GM21390 (cell line): ENCODE measurements at regions not wholly inside any gene's neighbourhood (a gene's known extent, or its start where the extent isn't known, plus 50 kb on each side); places are given as distances from the start of the nearest gene placed in this dataset.

Source experiments
- ATAC-seq: cut with Tn5 transposase; IDR thresholded peaks from one replicate; pipeline ENCODE4 v1.9.1; 2021; ENCODE audit not compliant: unreplicated experiment

GRCh38 chr5:68476854-68477253 is 261.3 kb downstream of the PIK3R1 start:
- ATAC-seq: no peak

DNA sequence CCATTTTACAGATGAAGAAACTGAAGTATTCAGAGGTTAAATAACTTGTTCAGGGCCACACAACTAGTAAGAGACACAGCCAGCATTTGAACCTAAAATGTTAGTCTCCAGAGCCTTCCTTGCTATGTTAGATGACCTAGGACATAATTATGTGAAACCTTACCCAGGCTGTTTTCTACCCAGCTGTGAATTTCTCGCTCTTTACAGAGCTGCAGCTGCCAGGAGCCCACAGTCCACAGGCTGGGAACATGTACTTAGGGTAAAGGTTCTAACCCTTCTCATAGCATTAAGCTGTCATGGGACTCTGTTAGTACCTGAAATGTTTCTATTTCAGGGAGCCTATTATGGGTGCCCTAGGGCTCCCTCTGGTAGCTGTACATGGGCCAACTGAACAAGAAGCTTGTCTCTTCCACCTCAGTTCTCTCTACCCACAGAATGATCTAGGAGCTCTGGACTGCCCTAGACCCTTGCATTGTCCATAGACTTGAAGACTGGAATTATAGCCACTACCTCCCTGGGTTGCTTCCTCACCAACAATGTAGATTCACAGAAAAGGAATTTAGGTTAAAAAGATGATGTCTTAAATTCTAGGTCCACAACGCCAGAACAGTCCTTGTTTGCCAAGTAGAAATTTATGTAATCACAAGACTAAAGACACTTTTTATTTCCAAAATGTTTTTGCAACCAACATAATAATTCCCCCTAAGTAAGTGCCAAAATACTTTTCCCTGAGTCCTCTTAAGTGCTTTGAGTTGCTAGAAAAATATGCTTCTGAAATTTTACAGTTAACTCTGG is 262.9 kb downstream of the PIK3R1 start:
- no peak for ATAC-seq

GRCh38 chr5:68479524-68479923 is 264.0 kb downstream of the PIK3R1 start:
- ATAC-seq: no peak

DNA sequence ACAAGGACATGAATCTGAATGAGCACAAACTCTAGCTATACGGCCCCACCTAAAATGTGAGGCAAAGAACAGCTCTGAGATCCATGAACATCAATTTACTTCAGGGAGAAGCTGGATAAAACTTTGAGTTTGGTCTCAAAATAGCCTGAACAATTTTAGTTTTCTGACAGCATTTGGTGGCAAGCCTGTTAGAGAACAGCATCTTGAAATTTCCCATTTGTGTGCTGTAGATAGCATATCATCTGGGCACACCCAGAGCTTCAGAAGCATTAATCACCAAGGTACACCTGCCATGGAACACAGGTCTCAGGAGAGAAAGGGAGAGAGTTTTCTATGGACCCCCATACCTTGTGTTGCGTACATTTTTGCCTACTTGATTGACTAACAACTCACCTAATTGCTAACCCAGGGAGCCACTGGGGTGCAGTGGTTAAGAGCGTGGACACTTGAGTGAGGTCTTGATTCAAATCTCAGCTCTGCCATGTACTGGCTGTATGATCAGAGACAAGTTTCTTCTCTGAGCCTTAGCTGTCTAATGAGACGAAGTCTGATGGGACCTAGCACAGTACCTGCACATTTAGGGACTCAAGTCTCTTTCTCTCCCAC is 264.9 kb downstream of the PIK3R1 start:
- ATAC-seq: no peak

DNA sequence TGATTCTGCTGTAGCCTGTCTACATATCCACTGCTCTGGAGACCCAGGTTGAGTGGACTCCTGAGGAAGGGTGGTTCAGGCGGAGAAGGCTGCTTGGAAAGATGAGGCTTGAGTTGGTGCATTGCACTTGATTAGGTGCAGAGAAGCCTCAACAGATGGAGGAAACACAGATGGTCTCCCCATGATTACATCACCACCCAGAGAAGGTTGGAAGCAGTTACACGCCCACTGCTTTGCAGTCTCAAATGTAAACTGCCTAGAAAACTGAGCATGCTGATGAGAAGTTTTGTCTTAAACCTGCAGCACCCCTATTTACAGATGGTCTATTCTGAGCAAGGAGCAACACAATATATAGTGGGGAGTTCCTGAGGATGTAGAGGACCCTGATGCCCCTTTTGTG is 266.6 kb downstream of the PIK3R1 start:
- ATAC-seq: no peak

DNA sequence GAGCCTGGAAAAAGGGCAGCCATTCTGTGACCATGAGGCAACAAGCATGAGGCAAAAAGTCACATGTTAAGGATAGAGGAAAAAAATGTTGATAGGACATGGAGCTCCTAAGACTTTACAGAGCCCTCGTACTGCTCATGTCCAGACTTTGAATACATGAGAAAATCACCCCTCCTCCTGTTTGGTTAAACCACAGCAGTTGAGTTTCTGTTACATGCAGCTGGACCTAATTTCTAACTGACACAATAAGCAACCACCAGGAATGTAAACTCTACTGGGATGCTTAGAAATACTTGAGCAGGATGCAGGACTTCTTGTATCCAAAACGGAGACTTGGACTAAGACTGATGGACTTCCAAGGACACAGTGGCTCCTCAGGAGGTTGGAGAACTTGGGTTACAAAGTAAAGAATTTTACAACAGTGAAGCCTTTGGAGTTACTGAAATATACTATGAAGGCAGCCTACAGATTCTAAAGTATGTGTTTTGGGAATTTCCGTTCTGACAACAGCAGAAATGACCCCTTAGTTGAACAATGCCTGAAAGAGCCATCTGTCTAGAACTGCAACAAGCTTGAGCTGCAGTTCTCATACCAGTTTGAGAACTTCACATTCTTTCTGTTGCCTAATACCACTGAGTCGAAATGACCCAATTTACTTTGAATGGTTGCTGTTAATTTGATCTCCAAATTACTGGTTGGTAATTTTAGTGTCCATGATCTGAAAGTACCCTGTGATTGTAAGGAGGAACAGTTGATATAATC is 268.9 kb downstream of the PIK3R1 start:
- no peak for ATAC-seq

GRCh38 chr5:68489556-68489955 is 274.0 kb downstream of the PIK3R1 start:
- ATAC-seq: no peak

DNA sequence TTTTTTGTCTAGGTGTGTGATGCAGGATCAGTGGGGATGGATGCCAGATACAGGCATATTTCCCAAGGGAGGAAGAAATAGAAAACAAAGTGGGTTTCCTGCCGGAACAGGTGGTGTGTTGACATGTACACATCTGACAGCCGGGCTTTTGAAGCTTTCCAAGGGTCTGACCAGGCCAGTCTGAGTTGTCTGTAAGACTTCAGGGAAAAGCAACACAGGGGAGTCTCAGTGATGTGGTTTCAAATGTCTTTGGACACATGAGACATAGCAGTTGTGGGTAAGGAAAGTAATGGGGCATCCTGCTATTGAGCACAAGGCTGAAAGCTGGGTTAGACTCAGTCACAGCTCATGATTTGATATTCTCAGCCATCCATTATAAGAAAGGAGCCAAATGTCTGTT is 274.9 kb downstream of the PIK3R1 start:
- no peak for ATAC-seq

GRCh38 chr5:68494771-68495170 is 279.2 kb downstream of the PIK3R1 start:
- no peak for ATAC-seq

DNA sequence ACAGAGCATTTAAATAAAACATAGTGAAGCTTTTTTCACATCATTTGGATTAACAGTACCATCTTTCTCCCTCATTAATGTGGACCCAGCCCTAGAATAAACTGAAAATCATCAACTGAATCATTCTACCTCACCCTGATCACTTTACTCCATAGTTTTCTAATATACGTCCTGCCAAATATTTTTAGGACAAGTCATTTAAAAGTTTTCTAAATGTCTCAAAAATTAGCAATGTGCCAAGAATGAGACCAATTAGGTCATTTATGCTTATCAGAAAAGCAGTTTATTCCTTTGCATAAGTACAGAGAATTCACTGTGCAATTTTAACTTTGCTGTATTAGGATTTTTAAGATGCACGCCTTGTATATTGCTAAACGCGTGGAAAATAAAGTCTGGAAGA is 284.4 kb downstream of the PIK3R1 start:
- ATAC-seq: no peak

DNA sequence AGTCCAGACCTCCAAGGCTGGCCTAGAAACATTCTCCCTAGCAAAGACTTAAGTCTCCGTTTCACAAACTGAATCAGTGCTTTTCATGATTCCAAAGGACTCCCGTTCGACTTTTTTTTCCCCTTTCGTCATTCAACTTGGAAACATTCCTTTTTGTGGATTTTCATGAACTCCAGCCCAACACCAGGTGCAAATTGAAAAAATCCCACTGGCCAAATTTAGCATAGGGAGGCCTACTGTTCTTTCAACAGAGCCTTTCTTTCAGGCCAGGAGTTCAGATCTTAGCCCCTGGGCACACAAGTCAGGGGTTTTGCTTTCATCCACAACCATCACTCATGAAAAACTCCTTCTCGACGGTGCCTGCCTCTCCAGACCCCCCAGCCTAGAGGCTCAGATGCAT is 285.3 kb downstream of the PIK3R1 start:
- no peak for ATAC-seq

DNA sequence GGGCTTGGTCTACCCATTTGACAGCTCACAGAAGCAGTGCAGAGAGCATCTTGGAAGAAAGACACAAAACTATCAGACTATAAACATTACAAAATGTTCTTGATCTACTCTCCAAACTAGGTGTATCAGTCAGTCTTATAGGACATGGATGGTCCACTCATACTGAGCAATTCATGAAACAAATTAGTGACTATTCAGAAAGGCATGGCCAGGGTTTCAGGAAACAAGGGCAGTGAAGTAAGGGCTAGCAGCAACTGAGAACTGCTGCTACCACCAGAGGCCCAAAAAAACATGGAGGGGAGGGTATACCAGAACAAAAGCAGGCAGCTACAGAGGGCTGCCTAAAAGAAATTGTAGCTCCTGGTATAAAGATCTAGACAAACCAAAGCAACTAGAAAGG is 287.0 kb downstream of the PIK3R1 start:
- no peak for ATAC-seq

DNA sequence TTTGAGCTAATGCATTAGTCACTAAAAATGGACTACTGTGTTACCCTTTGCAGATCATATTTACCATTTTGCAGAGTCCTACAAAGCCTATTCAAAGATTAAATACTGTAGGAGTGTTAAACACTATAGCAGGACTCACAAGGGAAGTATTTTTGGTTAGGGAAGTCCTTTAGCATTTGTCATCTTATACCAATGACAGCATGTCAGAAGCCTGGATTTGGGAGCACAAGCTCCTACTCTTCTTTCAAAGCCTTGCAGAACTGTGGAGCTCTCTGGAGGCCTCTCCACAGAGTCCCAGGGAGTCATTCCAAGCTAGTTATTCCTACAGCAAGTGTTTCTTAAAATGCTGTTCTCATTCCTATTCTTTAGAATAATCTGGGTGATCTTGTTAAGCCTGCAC is 288.8 kb downstream of the PIK3R1 start:
- no peak for ATAC-seq

DNA sequence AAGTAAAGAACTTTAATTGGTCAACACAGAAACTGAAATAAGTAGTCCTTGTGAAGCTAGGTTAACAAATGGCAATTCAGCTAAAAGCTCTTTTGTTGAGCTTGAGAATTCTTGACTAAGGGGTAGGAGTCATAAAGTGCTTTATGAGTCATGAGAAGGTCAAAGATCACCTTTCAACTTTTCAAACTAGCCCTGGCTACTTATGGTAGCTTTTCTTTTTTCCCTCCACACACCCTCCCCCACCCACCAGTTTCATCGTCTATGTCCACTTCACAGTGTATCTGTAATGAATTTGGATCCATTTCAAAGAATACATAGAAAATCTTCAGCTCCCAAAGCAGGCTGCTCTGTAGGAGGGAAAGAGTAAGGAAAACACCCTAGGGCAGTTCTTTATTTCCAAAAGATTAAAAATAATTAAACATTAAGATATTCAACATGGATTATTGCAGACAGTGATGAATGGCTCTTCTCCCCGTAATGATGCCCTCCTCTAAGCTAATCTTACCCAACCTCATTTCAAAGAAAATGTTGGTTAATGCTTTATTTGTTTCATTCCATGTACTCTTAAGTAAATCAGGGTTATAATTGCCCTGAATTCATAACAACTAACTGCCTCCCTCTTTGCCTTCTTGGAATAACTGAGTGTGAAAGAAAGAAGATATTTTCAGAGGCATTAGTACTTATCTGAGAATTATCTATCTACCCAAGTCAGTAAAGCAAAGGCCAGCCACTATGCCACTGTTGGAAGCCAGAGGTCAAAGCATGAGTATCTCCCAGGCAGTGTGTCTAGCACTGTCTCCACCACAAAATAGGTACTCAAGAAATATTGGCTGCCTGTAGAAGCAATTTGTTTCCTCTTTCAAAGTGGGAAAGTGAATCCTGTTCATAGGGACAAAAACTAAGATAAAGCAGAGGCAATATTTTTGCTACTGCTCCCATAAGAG is 290.6 kb downstream of the PIK3R1 start:
- no peak for ATAC-seq

- no peak for ATAC-seq
These were observed 300.0 kb downstream of the PIK3R1 start for GRCh38 chr5:68515514-68515913.

- ATAC-seq: no peak
These were observed 302.7 kb downstream of the PIK3R1 start for GRCh38 chr5:68518286-68518685.

DNA sequence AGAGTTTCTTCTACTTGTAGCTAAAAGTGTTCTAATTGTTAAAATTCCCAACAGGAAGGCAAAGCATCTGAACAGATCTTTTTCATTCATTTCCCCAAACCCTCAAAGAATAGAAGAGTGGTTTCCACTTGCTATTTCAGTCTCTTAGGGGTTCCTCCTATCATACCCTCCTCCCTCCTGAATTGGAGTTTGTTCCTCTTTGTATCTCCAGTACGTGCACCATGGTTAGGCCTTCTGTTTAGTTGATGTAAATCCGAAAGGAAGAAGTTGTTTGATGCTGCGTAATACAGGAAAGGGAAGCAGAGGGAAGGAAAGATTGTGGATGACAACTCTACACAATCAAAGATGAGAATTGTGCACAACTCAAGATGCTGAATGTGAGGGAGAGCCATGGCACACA is 303.6 kb downstream of the PIK3R1 start:
- ATAC-seq: no peak

DNA sequence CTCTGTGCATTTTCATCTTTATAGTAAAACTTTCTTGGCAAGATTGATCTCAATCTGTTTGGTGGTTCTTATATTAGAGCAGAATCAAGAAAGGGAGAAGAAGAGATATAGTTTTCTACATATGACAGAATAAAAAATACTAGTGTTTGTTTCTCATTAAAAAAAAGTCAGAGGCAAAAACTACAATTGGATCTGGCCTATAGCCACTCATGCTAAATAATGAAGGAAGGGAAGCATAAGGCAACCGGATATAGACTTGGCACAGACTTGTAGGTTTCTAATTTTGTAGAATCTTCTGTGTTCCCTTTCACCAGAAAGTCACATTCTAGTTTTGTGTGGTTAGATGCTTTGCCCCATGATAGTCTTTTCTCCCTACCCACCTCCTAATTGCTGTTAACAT is 306.2 kb downstream of the PIK3R1 start:
- ATAC-seq: no peak

DNA sequence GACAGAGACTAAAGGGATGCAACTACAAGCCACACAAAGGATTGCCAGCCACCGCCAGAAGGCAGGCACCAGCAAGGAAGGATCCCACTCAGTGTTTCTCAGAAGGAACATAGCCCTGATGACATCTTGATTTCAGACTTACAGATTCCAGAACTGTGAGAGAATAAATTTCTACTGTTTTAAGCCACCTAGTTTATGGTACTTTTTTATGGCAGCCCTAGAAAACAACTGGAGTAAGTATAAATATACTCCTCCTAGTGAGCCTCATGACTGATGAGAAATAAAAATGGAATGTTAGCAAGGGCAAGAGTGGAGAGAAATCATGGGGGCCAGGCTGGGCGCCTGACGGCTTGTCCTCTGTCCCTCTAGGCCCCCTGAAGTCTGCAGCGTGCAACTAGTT is 307.3 kb downstream of the PIK3R1 start:
- ATAC-seq: no peak

DNA sequence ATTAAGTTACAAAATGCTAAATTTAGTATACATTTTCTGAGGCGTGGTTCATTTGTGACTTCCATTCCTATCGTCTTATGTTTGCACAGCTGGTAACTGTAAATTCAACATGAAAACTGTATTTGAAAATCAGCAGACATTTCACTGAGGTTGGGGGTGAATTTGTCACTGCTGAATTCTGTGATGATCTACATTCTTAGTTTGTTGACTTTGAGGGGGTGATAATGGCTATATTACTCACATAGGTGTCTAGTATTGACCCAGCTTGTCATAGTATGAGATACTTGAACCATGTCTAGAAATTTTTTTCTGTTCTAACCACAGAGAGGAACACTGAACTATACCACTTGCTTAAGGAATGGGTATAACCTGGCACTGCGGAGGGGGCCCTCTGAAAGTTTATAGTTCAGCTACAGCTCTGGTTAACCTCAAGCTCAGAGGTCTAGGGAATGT is 313.3 kb downstream of the PIK3R1 start:
- no peak for ATAC-seq

DNA sequence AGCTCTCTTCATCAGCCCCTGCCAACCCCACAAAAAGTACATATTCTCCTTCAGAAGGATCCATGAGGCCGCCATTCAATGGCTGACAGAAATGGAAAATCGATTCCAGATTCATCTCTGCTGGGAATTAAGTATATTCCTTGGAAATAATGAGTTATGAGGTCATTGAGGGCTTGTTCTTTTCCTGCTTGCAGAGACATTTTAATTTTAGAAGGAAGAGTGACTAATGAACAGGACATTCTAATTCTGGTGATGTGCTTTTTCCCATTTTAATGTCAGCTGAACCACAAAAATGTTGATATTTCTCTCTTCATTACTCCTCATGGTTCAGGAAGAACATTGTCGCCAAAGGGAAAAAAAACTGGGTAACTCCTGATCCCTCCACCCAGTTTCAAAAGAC is 314.0 kb downstream of the PIK3R1 start:
- ATAC-seq: no peak
